HG02623 (cell line): ENCODE measurements at regions not wholly inside any gene's neighbourhood (a gene's known extent, or its start where the extent isn't known, plus 50 kb on each side); places are given as distances from the start of the nearest gene placed in this dataset.
"Not testable (repeated sequence)": the region's sequence is repeated elsewhere in the genome, so short reads cannot be mapped to it uniquely, and the experiment has no call there.

Experiments used
- ATAC-seq: cut with Tn5 transposase; IDR thresholded peaks from one replicate; pipeline ENCODE4 v1.9.1; 2021; ENCODE audit warnings: moderate library complexity; ENCODE audit not compliant: unreplicated experiment

DNA sequence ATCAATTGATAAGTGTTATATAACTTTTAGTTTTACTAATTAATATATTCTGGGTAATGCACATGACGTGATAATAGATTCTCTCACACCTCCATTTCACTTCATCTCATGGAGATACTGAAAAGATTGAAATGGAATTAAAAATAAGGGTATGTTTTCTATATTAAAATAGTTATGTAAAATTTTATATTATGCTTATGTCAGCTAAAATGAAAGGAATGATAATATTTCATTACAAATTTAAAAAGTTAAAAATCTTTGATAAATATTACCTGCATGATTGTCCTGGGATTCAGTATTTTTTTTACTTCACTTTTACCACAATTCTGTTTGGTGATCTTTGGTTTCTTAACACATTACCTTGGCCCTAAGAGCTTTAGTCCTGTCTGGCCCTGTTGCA is 823.8 kb upstream of the NRXN1 start:
- ATAC-seq = no peak

- no peak for ATAC-seq
Measured at GRCh38 chr2:51846796-51847195, 814.9 kb upstream of the NRXN1 start.

- ATAC-seq = no peak
Measured at GRCh38 chr2:51846018-51846417, 814.1 kb upstream of the NRXN1 start.

- no peak for ATAC-seq
Measured at GRCh38 chr2:51844596-51844995, 812.7 kb upstream of the NRXN1 start.

GRCh38 chr2:51829477-51829876 is 797.5 kb upstream of the NRXN1 start:
- no peak for ATAC-seq

- no peak for ATAC-seq
Measured at GRCh38 chr2:51825823-51826222, 793.9 kb upstream of the NRXN1 start.

GRCh38 chr2:51813247-51813646 is 781.3 kb upstream of the NRXN1 start:
- no peak for ATAC-seq

- ATAC-seq = no peak
Measured at GRCh38 chr2:51812138-51812866, 780.4 kb upstream of the NRXN1 start.

- no peak for ATAC-seq
Measured at GRCh38 chr2:51810197-51810596, 778.3 kb upstream of the NRXN1 start.

DNA sequence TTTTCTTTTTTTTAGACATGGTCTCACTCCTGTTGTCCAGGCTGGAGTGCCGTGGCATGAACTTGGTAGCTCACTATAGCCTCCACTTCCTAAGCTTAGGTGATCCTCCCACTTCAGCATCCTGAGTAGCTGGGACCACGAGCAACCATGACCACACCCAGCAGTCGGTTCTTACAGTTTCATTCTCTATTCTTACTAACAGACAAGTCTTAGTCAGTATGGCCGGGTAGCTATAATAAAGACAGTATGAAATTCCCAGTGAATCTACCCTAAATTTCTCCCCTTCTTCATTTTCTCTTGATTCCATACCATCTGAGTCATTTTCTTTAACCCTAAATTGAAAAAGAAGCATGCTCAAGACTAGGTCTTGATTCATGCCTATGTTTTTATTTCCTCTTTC is 775.3 kb upstream of the NRXN1 start:
- ATAC-seq = no peak

DNA sequence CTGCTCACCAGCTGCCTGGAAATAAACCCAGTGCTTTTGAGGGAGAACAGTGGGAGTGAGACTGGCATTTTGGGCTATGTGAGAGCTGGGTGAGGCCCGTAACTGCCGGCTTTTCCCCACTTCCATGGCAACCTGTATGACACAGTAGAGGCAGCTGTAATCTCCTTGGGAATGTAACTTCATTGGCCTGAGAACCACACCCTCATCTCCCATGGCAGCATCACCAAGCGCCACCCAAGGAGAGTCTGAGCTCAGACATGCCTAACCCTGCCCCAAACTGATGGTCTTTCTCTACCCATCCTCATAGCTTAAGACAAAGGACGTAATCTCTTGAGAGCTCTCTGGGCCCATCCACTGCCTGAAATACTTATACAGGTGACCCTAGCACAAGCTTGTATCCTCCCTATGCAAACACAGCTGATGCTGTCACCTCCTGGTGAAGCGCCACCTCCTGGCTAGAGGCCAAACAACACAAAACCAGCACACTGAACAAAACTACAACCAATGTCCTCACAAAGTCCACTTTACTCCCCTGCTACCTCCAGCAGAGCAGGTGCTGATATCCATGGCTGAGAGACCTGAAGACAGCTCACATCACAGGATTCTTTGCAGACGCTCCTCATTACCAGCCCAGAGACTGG is 763.4 kb upstream of the NRXN1 start:
- ATAC-seq = no peak

- ATAC-seq = no peak
Measured at GRCh38 chr2:51791496-51791895, 759.6 kb upstream of the NRXN1 start.

DNA sequence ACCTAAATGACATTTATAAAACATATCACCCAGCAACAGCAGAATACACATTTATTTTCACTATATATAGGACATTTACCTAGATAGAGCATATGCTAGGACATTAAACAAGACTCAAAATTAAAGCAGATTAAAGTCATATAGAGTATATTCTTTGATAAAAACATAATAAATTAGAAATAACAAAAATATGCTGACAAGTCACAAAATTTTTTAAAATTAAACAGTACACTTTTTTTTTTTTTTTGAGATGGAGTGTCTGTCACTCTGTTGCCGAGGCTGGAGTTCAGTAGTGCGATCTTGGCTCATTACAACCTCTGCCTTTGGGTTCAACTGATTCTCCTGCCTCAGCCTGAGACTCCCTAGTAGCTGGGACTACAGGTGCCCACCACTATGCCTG is 758.9 kb upstream of the NRXN1 start:
- no peak for ATAC-seq

GRCh38 chr2:51789918-51790317 is 758.0 kb upstream of the NRXN1 start:
- no peak for ATAC-seq

- ATAC-seq = no peak
Measured at GRCh38 chr2:51782921-51783765, 751.2 kb upstream of the NRXN1 start.

- no peak for ATAC-seq
Measured at GRCh38 chr2:51781691-51782090, 749.8 kb upstream of the NRXN1 start.

- ATAC-seq = no peak
Measured at GRCh38 chr2:51780353-51780752, 748.4 kb upstream of the NRXN1 start.

- ATAC-seq = not testable (repeated sequence)
Measured at GRCh38 chr2:51779723-51780122, 747.8 kb upstream of the NRXN1 start.

- no peak for ATAC-seq
Measured at GRCh38 chr2:51778806-51779205, 746.9 kb upstream of the NRXN1 start.

DNA sequence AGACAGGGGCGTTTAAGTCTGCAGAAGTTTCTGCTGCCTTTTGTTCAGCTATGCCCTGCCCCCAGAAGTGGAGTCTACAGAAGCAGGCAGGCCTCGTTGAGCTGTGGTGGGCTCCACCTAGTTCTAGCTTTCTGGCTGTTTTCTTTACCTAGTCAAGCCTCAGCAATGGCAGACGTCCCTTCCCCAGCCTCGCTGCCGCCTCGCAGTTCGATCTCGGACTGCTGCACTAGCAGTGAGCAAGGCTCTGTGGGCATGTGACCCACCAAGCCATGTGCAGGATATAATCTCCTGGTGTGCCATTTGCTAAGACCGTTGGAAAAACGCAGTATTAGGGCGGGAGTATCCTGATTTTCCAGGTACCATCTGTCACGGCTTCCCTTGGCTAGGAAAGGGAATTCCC is 742.7 kb upstream of the NRXN1 start:
- not testable (repeated sequence) for ATAC-seq

DNA sequence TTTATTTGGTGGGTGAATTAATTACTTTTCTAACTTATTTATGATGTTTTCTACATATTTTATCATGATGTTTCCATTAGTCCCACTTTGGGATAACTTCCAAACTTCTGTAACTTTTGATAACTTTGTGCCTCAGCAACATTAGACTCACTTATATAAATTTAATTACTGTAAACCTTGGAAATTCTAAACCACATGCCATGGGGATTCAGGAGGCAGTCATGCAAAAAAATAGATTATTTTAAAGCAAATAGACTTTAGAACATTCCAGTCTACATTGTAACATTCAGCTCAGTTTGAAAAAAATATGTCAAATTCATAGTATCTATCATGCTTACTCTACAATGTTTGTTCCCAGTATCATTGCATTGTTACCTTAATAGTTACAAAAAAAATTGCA is 728.5 kb upstream of the NRXN1 start:
- ATAC-seq = no peak

DNA sequence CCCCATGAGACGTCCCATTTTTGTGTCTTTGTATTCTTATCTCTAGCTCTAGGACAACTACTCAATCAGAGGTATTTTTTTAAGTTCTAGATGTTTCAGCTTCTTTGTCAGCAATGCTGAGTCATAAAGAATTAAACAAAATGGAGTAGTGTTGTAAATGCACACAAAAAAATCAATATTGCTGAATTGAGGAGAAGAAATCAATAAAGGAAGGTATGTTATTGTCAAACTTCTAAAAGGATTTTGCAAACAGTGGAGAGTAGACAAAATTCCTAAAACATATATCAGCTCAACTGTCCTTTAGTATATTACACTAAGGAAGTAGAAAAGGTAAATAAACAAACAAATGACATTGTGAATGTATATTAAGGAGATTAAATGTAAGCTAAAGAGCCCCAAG is 726.1 kb upstream of the NRXN1 start:
- ATAC-seq = no peak
